HepG2 (cell line): ENCODE measurements at regions not wholly inside any gene's neighbourhood (a gene's known extent, or its start where the extent isn't known, plus 50 kb on each side); places are given as distances from the start of the nearest gene placed in this dataset.

ENCODE experiments used
- ATAC-seq: fragments of 200-7000 bp; cut with Tn5 transposase; 3 replicates; pipeline ENCODE4 v1.9.1; 2020; ENCODE audit warnings: mild to moderate bottlenecking, moderate library complexity
- BruUV-seq: library from RNA; stranded (reverse); fragments of 400-500 nt; replicated peaks from 2 replicates; lab custom pipeline; 2021; lab: Mats Ljungman, UMichigan
- CTCF ChIA-PET: fragments of 300-600 bp; formaldehyde crosslinking; extraction: SDS; loops from one replicate; lab custom pipeline; 2021; ENCODE audit warnings: low total read pairs, inconsistent platforms, low intra/inter-chr PET ratio; lab: Yijun Ruan, JAX
- POLR2A ChIA-PET: fragments of 350-600 bp; sonication (Branson Sonifier 250); formaldehyde crosslinking; loops from one replicate; lab custom pipeline; 2020; ENCODE audit warnings: antibody characterized with exemption, inconsistent platforms; lab: Yijun Ruan, JAX
- DNase-seq: peaks from one replicate; pipeline ENCODE4 v3.0.0-alpha.2; 2015; ENCODE audit warnings: low spot score
- FAIRE-seq: peaks from 3 replicates; lab custom pipeline; 2011; peaks lifted over from hg19 to GRCh38; lab: Jason Lieb, UNC
- H2AFZ ChIP-seq: one replicate; pipeline ENCODE4 v1.6.1; 2011; ENCODE audit warnings: low read length, inconsistent platforms
- H3K27ac ChIP-seq: fragments of 300-600 bp; 3 replicates; pipeline ENCODE4 v1.8.0; 2011; ENCODE audit warnings: mixed run types, mild to moderate bottlenecking, mixed read lengths, low read length, inconsistent platforms; ENCODE audit not compliant: insufficient read depth; ENCODE audit errors: extremely low read length
- H3K27me3 ChIP-seq, 2 experiments: fragments of 200-600 bp in 1 of 2; 2 replicates in 1 of 2; 3 replicates in 1 of 2; pipeline versions ENCODE4 v1.6.0 to v1.8.0; 2011; ENCODE audit warnings: low read length in 2 of 2, mild to moderate bottlenecking in 2 of 2, moderate library complexity in 2 of 2, inconsistent platforms in 1 of 2; ENCODE audit not compliant: insufficient read depth in 2 of 2, control insufficient read depth in 1 of 2
- H3K36me3 ChIP-seq, 2 experiments: fragments of 200-600 bp in 1 of 2; replicated peaks in 1 of 2; 2 replicates in 1 of 2; 3 replicates in 1 of 2; pipeline versions ENCODE4 v1.5.1 to v1.8.0; 2011; ENCODE audit warnings: low read length in 2 of 2, inconsistent platforms in 1 of 2; ENCODE audit not compliant: insufficient read depth in 2 of 2, control insufficient read depth in 1 of 2
- H3K4me1 ChIP-seq: 2 replicates; pipeline ENCODE4 v1.5.1; 2012; ENCODE audit warnings: low read length, inconsistent platforms; ENCODE audit not compliant: insufficient read depth
- H3K4me2 ChIP-seq: 2 replicates; pipeline ENCODE4 v1.6.0; 2011; ENCODE audit warnings: low read depth, low read length, inconsistent platforms
- H3K4me3 ChIP-seq, 3 experiments: fragments of 200-600 bp in 1 of 3; sonication (generic), shearing (Covaris generic) in 1 of 3; replicated peaks in 1 of 3; 2 replicates each; pipeline ENCODE4 v1.5.1; 2011 to 2016; ENCODE audit warnings: low read length in 3 of 3, inconsistent platforms in 2 of 3, low read depth in 2 of 3, mild to moderate bottlenecking in 2 of 3, control low read depth in 1 of 3, mixed read lengths in 1 of 3; ENCODE audit not compliant: insufficient read depth in 1 of 3
- H3K79me2 ChIP-seq: one replicate; pipeline ENCODE4 v1.6.1; 2011; ENCODE audit warnings: low read length, inconsistent platforms; ENCODE audit not compliant: insufficient read depth
- H3K9ac ChIP-seq: 2 replicates; pipeline ENCODE4 v1.6.0; 2011; ENCODE audit warnings: mild to moderate bottlenecking, low read depth, low read length, inconsistent platforms; ENCODE audit not compliant: insufficient read depth
- H3K9me3 ChIP-seq: 2 replicates; pipeline ENCODE4 v1.5.1; 2012; ENCODE audit warnings: mild to moderate bottlenecking, low read length
- H4K20me1 ChIP-seq: 2 replicates; pipeline ENCODE4 v1.6.0; 2011; ENCODE audit warnings: inconsistent platforms, mild to moderate bottlenecking, low read length, moderate library complexity; ENCODE audit not compliant: insufficient read depth
- FOSL1 ChIP-seq: sonication (generic); formaldehyde crosslinking; IDR thresholded peaks from 2 replicates; pipeline ENCODE4 v1.9.0; 2021; ENCODE audit warnings: missing genetic modification reagents, borderline replicate concordance
- FOXC1 ChIP-seq: sonication (generic); formaldehyde crosslinking; IDR thresholded peaks from 2 replicates; pipeline ENCODE4 v1.8.0; 2022; ENCODE audit warnings: mild to moderate bottlenecking, missing genetic modification reagents, borderline replicate concordance
- POLR2A ChIP-seq, 2 experiments: IDR thresholded peaks; 2 replicates each; pipeline ENCODE4 v1.6.1; 2011; ENCODE audit warnings: low read depth in 2 of 2, low read length in 2 of 2, mild to moderate bottlenecking in 1 of 2, moderate library complexity in 1 of 2; ENCODE audit not compliant: insufficient read depth in 1 of 2
- RBM39 ChIP-seq: fragments of 200-400 bp; formaldehyde crosslinking; IDR thresholded peaks from one replicate; pipeline ENCODE4 v1.6.1; 2018; ENCODE audit warnings: antibody characterized with exemption, mild to moderate bottlenecking, low read depth, low read length; ENCODE audit not compliant: poor library complexity, severe bottlenecking
- SMAD3 ChIP-seq: sonication (generic); formaldehyde crosslinking; IDR thresholded peaks from 2 replicates; pipeline ENCODE4 v1.4.0; 2020; ENCODE audit warnings: missing genetic modification reagents
- SYNCRIP ChIP-seq: fragments of 200-400 bp; formaldehyde crosslinking; IDR thresholded peaks from 2 replicates; pipeline ENCODE4 v1.6.1; 2018; ENCODE audit warnings: mild to moderate bottlenecking, low read depth, low read length; ENCODE audit not compliant: insufficient read depth
- ZNF180 ChIP-seq: sonication (generic); formaldehyde crosslinking; IDR thresholded peaks from 2 replicates; pipeline ENCODE4 v1.4.0; 2020; ENCODE audit warnings: low read depth, missing genetic modification reagents, borderline replicate concordance
- ZNF3 ChIP-seq: IDR thresholded peaks from 2 replicates; pipeline ENCODE4 v1.7.0; 2017; ENCODE audit warnings: inconsistent platforms
- ZNF333 ChIP-seq: sonication (generic); formaldehyde crosslinking; IDR thresholded peaks from 2 replicates; pipeline ENCODE4 v1.4.0; 2020; ENCODE audit warnings: mild to moderate bottlenecking, missing genetic modification reagents, borderline replicate concordance
- ZNF672 ChIP-seq: sonication (generic); formaldehyde crosslinking; IDR thresholded peaks from 2 replicates; pipeline ENCODE4 v1.8.1; 2022; ENCODE audit warnings: missing genetic modification reagents
- ZNF766 ChIP-seq: sonication (generic); formaldehyde crosslinking; IDR thresholded peaks from 2 replicates; pipeline ENCODE4 v1.5.0; 2020; ENCODE audit warnings: missing genetic modification reagents, borderline replicate concordance
- WGBS: methylation state at CpG from one replicate; pipeline ENCODE4 v1.1.6; 2017; ENCODE audit warnings: low lambda C conversion rate; 5-methylcytosine and 5-hydroxymethylcytosine counted together
- in situ Hi-C: cut with HindIII; loops from 2 replicates; pipeline ENCODE4 v1.10.0; 2017; ENCODE audit warnings: low pct_unique_long_range_greater_than_20kb; ENCODE audit not compliant: extremely low pct_ligation_motif_present
- intact Hi-C: fragments of 100-400 bp; cut with micrococcal nuclease; formaldehyde crosslinking; loops from one replicate; pipeline ENCODE4 v1.10.0; 2022; ENCODE audit not compliant: unreplicated experiment
- TF ChIP-seq, protein P1 (sequence below): IDR thresholded peaks from 2 replicates; pipeline ENCODE4 v1.6.1; 2016
- TF ChIP-seq, protein P2 (sequence below): sonication (generic); formaldehyde crosslinking; IDR thresholded peaks from 2 replicates; pipeline ENCODE4 v1.4.0; 2020; ENCODE audit warnings: mild to moderate bottlenecking, low read depth, missing genetic modification reagents
- TF ChIP-seq, protein P3 (sequence below): sonication (generic); formaldehyde crosslinking; IDR thresholded peaks from 2 replicates; pipeline ENCODE4 v1.5.0; 2020; ENCODE audit warnings: missing genetic modification reagents
- TF ChIP-seq, protein P4 (sequence below): sonication (generic); formaldehyde crosslinking; IDR thresholded peaks from 2 replicates; pipeline ENCODE4 v1.4.0; 2020; ENCODE audit warnings: missing genetic modification reagents

DNA sequence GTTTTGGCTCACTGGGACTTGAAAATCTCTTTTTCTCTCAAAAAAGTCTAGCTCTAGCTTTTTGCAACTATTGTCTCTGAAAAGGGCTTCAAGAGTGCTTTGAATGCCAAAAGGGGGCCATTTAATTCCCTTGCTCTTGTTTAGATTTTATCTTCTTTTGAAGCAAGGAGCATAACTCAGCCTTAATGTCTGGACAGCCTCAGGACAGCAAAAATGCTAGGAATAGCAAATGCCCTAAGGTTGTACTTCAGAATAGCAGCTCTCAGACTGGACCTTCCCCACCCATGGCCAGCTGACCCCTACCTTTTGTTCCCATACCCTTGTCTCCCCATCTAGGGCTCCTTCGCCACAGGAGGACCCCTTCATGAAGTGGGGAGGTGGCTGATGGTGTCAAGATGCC is 121.4 kb downstream of the KCNK1 start:
- ATAC-seq, result no peak
- no peak for FAIRE-seq
- BruUV-seq, result no TSS peak
- no peaks in the 10 kb centered on the region for H4K20me1 ChIP-seq
- 0% methylated on average over 1 of the region's 1 CpG for WGBS
- no peak overlapping the region for H3K9ac ChIP-seq
- intact Hi-C loops (no loop called here), in situ Hi-C loops (no loop called here)
- no peaks in the 10 kb centered on the region for H3K27me3 ChIP-seq
- no peak overlapping the region for H2AFZ ChIP-seq
- H3K4me1 ChIP-seq, result no peaks in the 10 kb centered on the region
- H3K27ac ChIP-seq, result no peak overlapping the region
- H3K4me3 ChIP-seq, result no peak overlapping the region
- H3K9me3 ChIP-seq, result no peaks in the 10 kb centered on the region
- no peaks in the 10 kb centered on the region for H3K79me2 ChIP-seq
- TF ChIP-seq, protein P1, sequence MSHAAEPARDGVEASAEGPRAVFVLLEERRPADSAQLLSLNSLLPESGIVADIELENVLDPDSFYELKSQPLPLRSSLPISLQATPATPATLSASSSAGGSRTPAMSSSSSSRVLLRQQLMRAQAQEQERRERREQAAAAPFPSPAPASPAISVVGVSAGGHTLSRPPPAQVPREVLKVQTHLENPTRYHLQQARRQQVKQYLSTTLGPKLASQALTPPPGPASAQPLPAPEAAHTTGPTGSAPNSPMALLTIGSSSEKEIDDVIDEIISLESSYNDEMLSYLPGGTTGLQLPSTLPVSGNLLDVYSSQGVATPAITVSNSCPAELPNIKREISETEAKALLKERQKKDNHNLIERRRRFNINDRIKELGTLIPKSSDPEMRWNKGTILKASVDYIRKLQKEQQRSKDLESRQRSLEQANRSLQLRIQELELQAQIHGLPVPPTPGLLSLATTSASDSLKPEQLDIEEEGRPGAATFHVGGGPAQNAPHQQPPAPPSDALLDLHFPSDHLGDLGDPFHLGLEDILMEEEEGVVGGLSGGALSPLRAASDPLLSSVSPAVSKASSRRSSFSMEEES (CRISPR knock-in tag), result no peak
- TF ChIP-seq, protein P2, sequence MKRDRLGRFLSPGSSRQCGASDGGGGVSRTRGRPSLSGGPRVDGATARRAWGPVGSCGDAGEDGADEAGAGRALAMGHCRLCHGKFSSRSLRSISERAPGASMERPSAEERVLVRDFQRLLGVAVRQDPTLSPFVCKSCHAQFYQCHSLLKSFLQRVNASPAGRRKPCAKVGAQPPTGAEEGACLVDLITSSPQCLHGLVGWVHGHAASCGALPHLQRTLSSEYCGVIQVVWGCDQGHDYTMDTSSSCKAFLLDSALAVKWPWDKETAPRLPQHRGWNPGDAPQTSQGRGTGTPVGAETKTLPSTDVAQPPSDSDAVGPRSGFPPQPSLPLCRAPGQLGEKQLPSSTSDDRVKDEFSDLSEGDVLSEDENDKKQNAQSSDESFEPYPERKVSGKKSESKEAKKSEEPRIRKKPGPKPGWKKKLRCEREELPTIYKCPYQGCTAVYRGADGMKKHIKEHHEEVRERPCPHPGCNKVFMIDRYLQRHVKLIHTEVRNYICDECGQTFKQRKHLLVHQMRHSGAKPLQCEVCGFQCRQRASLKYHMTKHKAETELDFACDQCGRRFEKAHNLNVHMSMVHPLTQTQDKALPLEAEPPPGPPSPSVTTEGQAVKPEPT (CRISPR knock-in tag), result no peak
- TF ChIP-seq SYNCRIP, result no peak
- TF ChIP-seq FOSL1 (CRISPR knock-in tag), result no peak
- no peak for TF ChIP-seq ZNF3 (CRISPR knock-in tag)
- no peak for TF ChIP-seq FOXC1 (CRISPR knock-in tag)
- TF ChIP-seq ZNF333 (CRISPR knock-in tag), result no peak
- TF ChIP-seq RBM39, result no peak
- no peak for TF ChIP-seq ZNF766 (CRISPR knock-in tag)
- TF ChIP-seq ZNF672, result no peak
- no peak for TF ChIP-seq ZNF180 (CRISPR knock-in tag)
- no peak for TF ChIP-seq POLR2A (IDR thresholded peaks at IDR 0.05; ENCODE audit: insufficient read depth in 1 of 2, low read depth in 2 of 2, low read length in 2 of 2)
- TF ChIP-seq, protein P3, sequence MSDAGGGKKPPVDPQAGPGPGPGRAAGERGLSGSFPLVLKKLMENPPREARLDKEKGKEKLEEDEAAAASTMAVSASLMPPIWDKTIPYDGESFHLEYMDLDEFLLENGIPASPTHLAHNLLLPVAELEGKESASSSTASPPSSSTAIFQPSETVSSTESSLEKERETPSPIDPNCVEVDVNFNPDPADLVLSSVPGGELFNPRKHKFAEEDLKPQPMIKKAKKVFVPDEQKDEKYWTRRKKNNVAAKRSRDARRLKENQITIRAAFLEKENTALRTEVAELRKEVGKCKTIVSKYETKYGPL, result no peak
- TF ChIP-seq SMAD3 (CRISPR knock-in tag), result no peak
- TF ChIP-seq, protein P4, sequence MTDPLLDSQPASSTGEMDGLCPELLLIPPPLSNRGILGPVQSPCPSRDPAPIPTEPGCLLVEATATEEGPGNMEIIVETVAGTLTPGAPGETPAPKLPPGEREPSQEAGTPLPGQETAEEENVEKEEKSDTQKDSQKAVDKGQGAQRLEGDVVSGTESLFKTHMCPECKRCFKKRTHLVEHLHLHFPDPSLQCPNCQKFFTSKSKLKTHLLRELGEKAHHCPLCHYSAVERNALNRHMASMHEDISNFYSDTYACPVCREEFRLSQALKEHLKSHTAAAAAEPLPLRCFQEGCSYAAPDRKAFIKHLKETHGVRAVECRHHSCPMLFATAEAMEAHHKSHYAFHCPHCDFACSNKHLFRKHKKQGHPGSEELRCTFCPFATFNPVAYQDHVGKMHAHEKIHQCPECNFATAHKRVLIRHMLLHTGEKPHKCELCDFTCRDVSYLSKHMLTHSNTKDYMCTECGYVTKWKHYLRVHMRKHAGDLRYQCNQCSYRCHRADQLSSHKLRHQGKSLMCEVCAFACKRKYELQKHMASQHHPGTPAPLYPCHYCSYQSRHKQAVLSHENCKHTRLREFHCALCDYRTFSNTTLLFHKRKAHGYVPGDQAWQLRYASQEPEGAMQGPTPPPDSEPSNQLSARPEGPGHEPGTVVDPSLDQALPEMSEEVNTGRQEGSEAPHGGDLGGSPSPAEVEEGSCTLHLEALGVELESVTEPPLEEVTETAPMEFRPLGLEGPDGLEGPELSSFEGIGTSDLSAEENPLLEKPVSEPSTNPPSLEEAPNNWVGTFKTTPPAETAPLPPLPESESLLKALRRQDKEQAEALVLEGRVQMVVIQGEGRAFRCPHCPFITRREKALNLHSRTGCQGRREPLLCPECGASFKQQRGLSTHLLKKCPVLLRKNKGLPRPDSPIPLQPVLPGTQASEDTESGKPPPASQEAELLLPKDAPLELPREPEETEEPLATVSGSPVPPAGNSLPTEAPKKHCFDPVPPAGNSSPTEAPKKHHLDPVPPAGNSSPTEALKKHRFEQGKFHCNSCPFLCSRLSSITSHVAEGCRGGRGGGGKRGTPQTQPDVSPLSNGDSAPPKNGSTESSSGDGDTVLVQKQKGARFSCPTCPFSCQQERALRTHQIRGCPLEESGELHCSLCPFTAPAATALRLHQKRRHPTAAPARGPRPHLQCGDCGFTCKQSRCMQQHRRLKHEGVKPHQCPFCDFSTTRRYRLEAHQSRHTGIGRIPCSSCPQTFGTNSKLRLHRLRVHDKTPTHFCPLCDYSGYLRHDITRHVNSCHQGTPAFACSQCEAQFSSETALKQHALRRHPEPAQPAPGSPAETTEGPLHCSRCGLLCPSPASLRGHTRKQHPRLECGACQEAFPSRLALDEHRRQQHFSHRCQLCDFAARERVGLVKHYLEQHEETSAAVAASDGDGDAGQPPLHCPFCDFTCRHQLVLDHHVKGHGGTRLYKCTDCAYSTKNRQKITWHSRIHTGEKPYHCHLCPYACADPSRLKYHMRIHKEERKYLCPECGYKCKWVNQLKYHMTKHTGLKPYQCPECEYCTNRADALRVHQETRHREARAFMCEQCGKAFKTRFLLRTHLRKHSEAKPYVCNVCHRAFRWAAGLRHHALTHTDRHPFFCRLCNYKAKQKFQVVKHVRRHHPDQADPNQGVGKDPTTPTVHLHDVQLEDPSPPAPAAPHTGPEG (CRISPR knock-in tag), result no peak
- no peak for DNase-seq
- CTCF ChIA-PET, result no interaction called here
- no peaks in the 10 kb centered on the region for H3K36me3 ChIP-seq
- no peak overlapping the region for H3K4me2 ChIP-seq
- POLR2A ChIA-PET, result no interaction called here
